ENCODE measurements at regions not wholly inside any gene's neighbourhood (a gene's known extent, or its start where the extent isn't known, plus 50 kb on each side); places are given as distances from the start of the nearest gene placed in this dataset.
A peak's percentile ranks its signal among the peaks of the same experiment; 100 is the strongest.

DNA sequence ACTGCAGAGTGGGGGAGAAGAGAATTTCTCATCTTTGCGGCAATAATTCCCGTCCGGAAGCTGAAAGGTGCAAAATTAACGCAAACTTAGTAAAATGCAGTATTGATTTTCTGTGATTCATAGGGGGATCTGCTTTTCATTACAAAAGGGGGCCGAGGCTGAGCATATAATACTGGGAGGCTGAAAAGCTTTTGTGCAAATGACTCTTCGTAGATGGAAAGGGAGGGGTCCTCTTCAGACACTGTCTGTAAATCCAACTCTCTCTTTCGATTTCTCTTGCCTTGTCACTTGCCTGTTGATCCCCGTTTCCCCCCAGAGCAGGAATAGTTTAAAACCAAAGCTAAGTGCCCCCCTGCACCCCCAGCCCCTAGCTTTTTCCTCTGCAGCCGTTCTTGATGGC is 258.2 kb downstream of the VRK1 start:
- Mint-ChIP-seq H3K27ac (no peak overlapping the region), H3K27me3 (ENCODE audit: low read depth, poor library complexity) (peaks cover 20% of the 10 kb centered on the region)
- TF ChIP-seq, protein P1, sequence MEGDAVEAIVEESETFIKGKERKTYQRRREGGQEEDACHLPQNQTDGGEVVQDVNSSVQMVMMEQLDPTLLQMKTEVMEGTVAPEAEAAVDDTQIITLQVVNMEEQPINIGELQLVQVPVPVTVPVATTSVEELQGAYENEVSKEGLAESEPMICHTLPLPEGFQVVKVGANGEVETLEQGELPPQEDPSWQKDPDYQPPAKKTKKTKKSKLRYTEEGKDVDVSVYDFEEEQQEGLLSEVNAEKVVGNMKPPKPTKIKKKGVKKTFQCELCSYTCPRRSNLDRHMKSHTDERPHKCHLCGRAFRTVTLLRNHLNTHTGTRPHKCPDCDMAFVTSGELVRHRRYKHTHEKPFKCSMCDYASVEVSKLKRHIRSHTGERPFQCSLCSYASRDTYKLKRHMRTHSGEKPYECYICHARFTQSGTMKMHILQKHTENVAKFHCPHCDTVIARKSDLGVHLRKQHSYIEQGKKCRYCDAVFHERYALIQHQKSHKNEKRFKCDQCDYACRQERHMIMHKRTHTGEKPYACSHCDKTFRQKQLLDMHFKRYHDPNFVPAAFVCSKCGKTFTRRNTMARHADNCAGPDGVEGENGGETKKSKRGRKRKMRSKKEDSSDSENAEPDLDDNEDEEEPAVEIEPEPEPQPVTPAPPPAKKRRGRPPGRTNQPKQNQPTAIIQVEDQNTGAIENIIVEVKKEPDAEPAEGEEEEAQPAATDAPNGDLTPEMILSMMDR (IDR thresholded peaks at IDR 0.05) = no peak

DNA sequence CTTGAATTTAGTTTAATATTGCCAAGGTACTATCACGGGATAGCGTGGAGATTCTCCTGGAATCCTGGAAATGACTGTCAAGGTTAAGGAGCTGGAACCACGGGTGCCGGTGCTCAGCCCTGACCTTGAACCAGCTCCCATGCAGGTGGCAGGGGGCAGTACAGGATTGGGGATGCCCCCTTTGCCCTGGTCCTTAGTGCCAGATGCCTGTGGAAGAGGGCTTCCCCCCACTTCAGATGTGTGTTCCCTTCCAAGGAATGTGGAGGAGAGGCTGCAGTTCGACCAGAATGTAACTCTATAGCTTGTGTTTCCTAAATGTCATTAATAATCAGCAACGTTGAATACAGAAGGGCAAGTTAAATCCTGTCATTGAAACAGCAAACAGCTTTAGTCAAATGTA is 258.9 kb downstream of the VRK1 start:
- no peak overlapping the region for H3K27ac Mint-ChIP-seq
- H3K36me3 Mint-ChIP-seq (ENCODE audit: low read depth) = no peaks in the 10 kb centered on the region
- peaks cover 20% of the 10 kb centered on the region for H3K27me3 Mint-ChIP-seq (ENCODE audit: low read depth, poor library complexity)
- TF ChIP-seq, protein P1 (IDR thresholded peaks at IDR 0.05) = no peak
- H3K4me3 Mint-ChIP-seq = no peak overlapping the region
- DNase-seq = peak; percentile 9
- no peaks in the 10 kb centered on the region for H3K4me1 Mint-ChIP-seq
- H3K9me3 Mint-ChIP-seq = no peaks in the 10 kb centered on the region

More for the DNA sequence above, 258.2 kb downstream of the VRK1 start:
- Mint-ChIP-seq H3K4me3 (no peak overlapping the region), H3K9me3 (no peaks in the 10 kb centered on the region), H3K36me3 (ENCODE audit: low read depth) (no peaks in the 10 kb centered on the region), H3K4me1 (no peaks in the 10 kb centered on the region)
- no peak for DNase-seq

DNA sequence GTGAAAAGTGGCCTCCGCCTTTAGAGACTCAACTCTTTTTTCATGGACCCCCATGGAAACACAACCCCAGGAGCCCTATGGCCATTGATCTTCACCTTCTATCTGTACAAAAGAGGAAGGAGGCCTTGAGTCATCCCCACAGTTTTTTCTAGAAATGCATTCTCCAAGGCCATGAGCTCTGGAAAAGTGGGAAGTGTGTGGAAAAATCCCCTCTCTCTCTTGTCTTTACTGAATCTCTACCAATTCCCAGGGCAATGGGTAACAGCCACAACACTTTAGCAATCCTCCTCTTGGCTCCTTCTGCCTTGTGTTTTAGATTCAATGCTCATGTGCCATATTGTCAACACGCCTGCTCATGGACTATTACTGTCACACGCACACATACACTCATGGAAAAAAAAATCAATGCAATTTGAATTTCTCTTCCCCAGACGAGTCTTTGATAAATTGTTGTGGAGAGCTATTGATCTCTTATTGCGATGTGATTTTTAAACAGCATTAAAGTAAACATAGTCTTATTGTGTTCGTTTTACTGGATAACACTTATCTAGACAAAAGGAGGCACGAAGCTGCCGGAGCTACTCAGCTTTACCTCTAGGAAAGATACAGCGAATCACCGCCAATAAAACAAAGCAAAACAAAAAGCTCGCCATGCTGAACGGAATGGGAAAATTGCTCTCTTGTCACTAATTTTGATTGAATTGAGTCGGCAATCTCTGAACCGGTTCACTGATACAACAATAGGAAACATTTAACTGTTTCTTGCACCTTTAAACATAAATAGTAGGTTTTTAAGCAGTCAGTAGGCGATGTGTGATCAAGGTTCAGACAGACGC is 260.3 kb downstream of the VRK1 start:
- H3K9me3 Mint-ChIP-seq = no peaks in the 10 kb centered on the region
- no peaks in the 10 kb centered on the region for H3K4me1 Mint-ChIP-seq
- H3K27ac Mint-ChIP-seq = no peak overlapping the region

DNA sequence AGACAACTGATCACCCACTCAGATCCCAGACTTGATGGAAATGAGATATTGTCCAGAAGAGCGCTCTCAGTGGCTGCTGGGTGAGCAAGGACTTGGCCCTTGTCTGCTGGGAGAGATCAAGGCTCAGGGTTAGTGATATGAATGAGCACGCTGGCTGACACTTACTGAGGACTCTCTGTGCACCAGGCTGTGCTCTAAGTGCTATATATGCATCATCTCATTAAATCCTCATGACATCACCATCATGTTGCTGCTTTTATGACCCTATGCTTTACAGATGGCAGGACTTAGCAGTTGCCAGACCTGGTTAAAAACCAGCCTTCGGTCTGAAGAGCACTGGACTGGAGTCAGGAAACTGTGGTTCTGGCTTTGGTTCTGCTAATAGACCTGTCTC is 260.9 kb downstream of the VRK1 start:
- Mint-ChIP-seq H3K27ac (no peak overlapping the region), H3K4me1 (no peaks in the 10 kb centered on the region), H3K4me3 (no peak overlapping the region), H3K27me3 (ENCODE audit: low read depth, poor library complexity) (peaks cover 20% of the 10 kb centered on the region), H3K9me3 (no peaks in the 10 kb centered on the region), H3K36me3 (ENCODE audit: low read depth) (no peaks in the 10 kb centered on the region)
- TF ChIP-seq, protein P1 (IDR thresholded peaks at IDR 0.05) = no peak
- DNase-seq = no peak

More for the DNA sequence above, 260.3 kb downstream of the VRK1 start:
- no peak overlapping the region for H3K4me3 Mint-ChIP-seq
- DNase-seq = no peak
- TF ChIP-seq, protein P1 (IDR thresholded peaks at IDR 0.05) = no peak
- no peaks in the 10 kb centered on the region for H3K36me3 Mint-ChIP-seq (ENCODE audit: low read depth)
- H3K27me3 Mint-ChIP-seq (ENCODE audit: low read depth, poor library complexity) = peaks cover 20% of the 10 kb centered on the region

DNA sequence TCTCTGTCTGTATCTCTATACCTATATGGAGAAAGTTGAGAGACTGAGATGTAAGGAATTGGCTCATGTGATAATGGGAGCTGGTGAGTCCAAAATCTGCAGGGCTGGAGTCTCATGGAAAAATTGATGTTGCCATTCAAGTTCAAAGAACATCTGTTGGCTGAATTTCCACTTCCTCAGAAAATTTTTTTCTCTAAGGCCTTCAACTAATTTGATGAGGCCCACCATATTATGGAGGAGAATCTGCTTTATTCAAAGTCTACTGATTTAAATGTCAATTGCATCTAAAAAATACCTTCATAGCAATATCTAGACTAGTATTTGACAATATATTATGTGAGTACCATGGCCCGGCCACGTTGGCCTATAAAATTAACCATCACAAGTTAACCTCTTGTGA is 261.4 kb downstream of the VRK1 start:
- no peak overlapping the region for H3K4me3 Mint-ChIP-seq
- no peaks in the 10 kb centered on the region for H3K4me1 Mint-ChIP-seq
- H3K27me3 Mint-ChIP-seq (ENCODE audit: low read depth, poor library complexity) = peaks cover 20% of the 10 kb centered on the region
- H3K27ac Mint-ChIP-seq = no peak overlapping the region
- no peaks in the 10 kb centered on the region for H3K36me3 Mint-ChIP-seq (ENCODE audit: low read depth)
- H3K9me3 Mint-ChIP-seq = no peaks in the 10 kb centered on the region
- TF ChIP-seq, protein P1 (IDR thresholded peaks at IDR 0.05) = no peak
- no peak for DNase-seq

DNA sequence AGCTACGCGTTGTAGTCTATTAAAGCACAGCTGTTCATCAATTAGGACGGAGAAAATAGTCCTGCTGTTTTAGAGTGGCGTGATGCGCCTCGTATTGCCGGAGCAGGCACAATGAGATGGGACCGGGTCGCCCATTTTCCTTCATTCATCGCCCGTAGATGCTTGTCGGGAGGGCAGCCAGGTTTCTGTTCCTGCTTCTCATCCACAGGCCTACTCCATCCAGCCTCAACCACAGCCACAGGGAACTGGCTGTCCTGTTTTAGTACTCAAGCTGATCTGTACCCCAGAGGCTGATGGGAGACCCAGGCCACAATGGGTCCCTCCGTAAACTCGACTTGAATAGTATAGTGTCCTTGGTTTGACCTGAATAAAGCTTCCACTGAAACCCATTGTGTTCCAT is 264.0 kb downstream of the VRK1 start:
- TF ChIP-seq, protein P1 (IDR thresholded peaks at IDR 0.05) = no peak
- Mint-ChIP-seq H3K4me3 (no peak overlapping the region), H3K27ac (no peak overlapping the region), H3K9me3 (no peaks in the 10 kb centered on the region), H3K4me1 (peaks cover 5% of the 10 kb centered on the region), H3K36me3 (ENCODE audit: low read depth) (no peaks in the 10 kb centered on the region), H3K27me3 (ENCODE audit: low read depth, poor library complexity) (peaks cover 13% of the 10 kb centered on the region)
- DNase-seq = no peak

All from nephron progenitor cell (in vitro differentiated cells).